Left ventricle myocardium superior (tissue), 1 donor: ENCODE measurements at regions not wholly inside any gene's neighbourhood (a gene's known extent, or its start where the extent isn't known, plus 50 kb on each side); places are given as distances from the start of the nearest gene placed in this dataset.
"Not testable (repeated sequence)": the region's sequence is repeated elsewhere in the genome, so short reads cannot be mapped to it uniquely, and the experiment has no call there.

Experiments
- ATAC-seq: fragments of 200-7000 bp; cut with Tn5 transposase; one replicate; pipeline ENCODE4 v1.9.1; 2020; ENCODE audit warnings: mild to moderate bottlenecking, moderate library complexity
- DNase-seq: peaks from one replicate; pipeline ENCODE4 v3.0.0-alpha.2; 2020
- intact Hi-C: fragments of 100-400 bp; cut with micrococcal nuclease; formaldehyde crosslinking; loops from one replicate; pipeline ENCODE4 v1.11.0; 2022
- donor health status: DM: no; HTN: yes; CAD: no; lungs with severe emphysema.

DNA sequence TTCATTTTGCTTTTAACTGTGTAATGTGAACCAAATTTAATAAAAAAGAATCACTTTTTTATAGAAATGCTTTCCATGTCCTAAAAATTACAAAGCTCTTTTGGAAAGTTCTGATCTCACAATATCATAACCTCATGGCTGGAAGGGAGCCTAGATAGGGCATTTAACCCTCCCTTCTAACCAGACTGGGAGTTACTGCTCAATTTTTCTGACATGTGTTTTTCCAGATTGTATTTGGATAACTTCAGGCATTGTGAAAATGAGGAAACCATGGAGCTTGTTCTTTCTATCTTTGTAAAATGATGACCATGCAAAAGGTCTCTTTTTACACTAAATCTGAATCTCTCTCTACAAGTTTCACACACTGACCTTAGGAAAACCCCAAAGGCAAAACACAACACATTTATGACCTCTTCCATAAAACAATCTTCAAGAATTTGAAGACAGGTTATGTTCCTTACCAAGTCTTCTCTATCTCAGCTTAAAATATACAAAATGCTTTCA, 508.8 kb downstream of the DIPK2A start:
- ATAC-seq = no peak
- intact Hi-C loops = no loop called here
- no peak for DNase-seq

DNA sequence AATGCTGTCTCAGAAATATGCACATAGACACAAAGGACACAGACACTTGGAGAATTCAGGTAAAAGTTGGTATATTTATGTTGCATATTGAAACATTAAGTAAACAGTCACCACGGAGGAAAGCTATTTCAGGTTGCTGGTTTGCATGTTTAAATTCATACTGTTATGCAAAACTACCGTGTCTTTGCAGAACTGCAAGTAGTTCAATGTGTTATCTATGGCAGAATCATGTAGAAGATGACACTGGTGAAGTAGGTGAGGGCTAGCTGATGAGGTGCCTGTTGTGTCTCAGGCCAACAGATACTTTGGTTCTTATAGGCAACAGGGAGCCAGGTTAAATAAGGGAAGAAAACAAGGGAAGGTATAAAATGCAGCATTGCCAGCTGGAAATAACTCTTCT, 511.3 kb downstream of the DIPK2A start:
- no peak for ATAC-seq
- no peak for DNase-seq
- intact Hi-C loops = no loop called here

DNA sequence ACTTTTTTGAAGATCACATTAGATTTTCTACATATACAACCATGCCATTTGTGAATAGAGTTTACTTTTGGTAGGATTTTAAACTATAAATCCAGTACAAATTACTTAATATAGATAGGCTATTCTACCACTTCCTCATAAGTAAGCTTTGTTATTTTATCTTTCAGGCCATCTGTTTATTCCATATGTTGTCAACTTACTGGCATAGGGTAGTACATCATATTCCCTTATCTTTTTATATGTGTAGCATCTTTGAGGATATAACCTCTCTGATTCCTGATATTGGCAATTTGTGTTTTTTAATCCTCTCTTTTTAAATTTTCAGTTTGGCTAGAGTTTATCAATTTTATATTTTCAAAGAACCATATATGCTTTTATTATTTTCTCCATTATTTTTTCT, 515.4 kb downstream of the DIPK2A start:
- intact Hi-C loops = no loop called here
- no peak for ATAC-seq
- DNase-seq = no peak

DNA sequence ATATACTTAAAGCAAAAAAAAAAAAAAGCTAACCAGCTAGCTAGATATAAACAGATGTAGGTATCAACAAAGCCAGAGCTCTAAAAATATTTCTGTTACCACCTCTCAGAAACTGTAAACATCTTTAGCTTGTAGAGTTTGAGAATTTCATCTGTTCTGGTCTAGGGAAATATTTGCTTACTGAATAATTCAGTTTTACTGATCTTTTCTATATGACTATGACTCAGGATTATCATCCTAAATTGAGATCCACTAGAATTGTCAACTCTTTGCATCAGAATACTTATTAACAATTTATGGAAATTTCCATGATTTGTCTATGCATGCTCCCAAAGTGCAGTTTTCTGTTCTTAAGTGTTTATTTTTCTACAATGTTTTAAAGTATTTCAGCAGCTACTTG, 517.3 kb downstream of the DIPK2A start:
- intact Hi-C loops = no loop called here
- DNase-seq = no peak
- ATAC-seq = no peak

DNA sequence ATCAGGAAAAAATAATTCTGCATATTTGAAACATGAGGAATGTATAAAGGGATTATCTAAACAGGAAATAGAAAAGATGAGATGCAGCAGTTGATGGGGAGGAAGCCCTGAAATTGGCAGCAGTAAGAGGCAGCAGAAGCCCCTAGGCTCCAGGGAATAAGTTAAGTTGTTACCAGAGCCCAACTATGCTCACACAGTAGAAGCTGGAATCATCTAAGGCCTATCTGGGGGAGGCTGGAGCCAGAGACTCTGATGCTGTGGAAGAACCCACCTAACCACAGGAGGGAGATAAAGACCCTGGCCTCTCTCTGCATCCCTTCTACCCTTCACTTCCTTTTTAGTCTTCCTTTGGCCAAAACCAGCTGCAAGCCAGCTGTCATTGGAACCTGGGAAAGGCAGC, 519.7 kb downstream of the DIPK2A start:
- ATAC-seq (no peak), DNase-seq (no peak)
- intact Hi-C loops = no loop called here

DNA sequence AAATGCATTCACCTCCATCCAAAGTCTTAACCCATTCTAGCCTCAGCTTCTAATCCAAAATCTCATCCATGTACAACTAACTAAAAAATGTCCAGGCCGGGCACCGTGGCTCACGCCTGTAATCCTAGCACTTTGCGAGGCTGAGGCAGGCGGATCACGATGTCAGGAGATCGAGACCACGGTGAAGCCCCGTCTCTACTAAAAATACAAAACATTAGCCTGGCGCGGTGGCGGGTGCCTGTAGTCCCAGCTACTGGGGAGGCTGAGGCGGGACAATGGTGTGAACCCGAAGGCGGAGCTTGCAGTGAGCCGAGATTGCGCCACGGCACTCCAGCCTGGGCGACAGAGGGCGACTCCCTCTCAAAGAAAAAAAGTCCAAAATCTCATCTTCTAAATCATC, 523.0 kb downstream of the DIPK2A start:
- ATAC-seq, intact Hi-C loops, DNase-seq: not testable (repeated sequence)

DNA sequence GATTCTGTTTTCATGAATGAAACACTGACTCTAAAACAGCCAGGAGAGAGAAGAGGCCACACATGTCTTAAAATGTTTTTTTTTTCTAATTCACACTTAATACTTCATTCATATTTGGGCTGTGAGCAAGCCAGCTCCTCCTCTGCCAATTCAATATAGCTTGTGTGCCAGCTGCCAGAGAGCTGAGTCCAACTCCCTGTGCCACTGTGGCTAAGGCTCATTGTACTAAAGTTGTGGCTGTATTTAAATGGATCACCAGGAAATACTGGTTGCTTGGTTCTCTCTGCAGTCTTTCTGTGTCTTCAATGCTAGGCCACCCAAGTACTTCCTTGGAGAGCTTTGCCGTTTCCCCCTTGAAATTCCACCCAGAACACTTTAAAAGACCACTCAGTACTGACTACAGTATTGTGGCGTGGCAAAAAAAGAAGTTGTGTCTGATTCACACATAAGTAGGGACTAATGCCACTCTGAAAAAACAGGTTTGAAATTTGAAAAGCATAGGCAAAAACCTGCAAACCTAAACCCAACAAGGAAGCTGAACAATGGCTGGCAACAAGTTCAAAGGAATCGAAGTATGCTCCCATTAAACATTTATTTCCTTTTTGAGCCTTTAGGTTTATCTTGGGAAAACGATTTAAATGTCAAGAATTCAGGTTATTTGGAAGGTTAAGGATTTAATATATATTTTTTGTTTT, 524.7 kb downstream of the DIPK2A start:
- ATAC-seq (no peak), DNase-seq (no peak)
- intact Hi-C loops = no loop called here

DNA sequence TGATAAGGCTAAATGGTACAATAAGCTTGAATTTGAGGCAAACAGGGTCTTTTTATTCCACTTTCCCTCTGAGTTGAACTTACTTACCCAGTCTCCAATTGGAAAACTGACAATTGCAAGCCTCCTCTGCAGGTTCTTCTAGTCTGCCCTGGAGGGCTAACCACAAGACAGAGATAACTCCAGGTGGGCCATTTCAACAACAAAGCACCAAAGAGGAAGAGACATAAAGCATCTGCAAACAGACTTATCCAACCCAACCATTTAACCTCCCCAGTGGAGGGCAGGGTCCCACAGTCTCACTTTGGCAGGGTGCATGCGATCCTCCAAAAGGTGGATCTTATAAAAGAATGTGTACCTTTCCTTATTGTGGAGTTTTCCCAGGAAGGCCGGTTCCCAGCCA, 525.8 kb downstream of the DIPK2A start:
- no peak for ATAC-seq
- DNase-seq = no peak
- intact Hi-C loops = no loop called here

DNA sequence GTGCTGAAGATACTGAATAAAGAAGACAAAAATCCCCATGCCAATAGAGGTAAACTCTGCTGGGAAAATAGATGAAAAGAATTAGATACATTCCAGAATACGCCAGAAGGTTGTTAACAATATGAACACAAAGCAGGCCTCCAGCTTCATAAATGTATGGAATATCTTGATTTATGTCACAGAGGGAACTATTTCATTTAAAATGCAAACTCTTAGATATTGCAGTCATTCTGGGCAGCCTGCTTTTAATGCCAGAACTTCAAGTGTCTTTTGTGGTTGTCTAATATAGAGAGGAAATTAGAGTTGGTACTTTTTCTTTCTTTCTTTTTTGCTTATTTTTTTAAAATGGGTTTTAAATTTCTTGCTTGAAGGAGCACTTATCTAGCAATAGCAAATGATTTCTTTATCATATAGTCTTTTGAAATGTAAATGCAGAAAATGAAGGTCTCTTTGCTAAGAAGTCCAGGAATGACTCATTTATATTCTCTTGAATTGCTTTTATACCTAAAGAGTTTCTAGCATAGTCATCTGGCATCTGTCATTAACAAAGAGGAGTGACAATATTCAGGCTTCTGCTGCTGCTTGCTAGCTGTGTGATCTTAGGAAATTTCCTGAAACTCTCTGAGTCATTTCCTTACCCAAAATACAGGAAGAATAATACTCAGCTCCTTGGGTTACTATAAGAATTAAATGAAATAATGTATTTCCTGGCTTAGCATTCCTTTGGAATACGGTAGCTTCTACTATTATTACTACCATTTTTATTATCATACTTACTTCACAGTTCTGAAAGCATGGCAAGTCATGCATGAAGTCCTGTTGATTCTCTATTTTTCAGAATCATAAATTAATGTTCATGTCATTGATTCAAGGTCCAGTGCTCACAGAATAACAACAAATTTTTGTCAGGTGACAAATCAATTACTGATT, 527.6 kb downstream of the DIPK2A start:
- intact Hi-C loops = no loop called here
- ATAC-seq (no peak), DNase-seq (no peak)

DNA sequence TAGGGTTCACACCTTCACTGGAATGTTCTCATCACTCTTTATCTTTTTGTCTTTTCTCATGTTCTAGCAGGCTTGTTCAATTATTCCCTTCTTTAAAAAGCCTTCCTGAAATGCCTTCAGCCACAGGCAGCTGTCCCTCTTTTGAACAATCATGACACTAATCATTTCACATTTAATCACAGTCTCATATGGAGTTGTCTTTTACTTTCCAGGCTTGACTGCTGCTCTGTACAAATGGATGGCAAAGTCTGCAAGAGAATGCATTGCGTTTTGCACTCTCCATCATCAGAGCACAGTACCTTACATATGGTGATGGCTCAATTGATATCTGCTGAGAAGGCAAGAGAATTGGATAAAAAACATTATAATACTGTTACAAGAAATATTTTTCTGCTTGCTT, 529.8 kb downstream of the DIPK2A start:
- intact Hi-C loops = no loop called here
- ATAC-seq (no peak), DNase-seq (no peak)

DNA sequence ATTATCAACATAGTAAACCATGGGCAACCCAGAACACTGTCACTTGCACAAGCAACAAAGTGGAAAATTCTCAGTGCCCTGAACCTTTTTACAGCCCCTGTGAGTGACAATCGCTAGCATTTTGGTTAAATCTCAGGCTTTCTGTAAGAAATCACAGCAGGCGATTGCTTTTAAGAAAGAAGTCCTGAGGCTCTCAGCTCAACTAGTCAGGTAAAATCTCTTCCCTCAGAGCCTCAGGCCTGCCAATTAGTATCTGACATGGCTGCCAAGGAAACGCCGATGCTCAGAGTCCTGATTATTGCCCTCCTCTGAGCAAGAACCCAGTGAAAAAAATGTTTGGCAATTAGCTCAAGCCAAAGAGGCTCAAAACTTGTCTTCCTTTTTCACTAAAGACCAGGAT, 530.8 kb downstream of the DIPK2A start:
- intact Hi-C loops = no loop called here
- no peak for ATAC-seq
- no peak for DNase-seq

DNA sequence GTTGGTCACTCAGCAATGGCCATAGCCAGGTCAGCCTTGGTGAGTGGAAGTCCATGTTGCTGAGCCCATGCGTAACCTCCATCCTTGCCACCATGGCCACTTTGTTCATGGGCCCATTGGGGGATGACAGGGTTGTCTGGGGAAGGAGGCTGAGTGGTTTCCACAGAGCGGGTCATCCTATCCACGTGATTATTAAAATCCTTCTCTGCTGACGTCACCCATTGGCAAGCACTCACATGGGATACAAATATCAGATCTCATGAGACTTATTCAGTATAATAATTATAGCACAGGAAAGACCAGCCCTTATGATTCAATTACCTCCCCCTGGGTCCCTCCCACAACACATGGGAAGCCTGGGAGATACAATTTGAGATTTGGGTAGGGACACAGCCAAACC, 534.8 kb downstream of the DIPK2A start:
- ATAC-seq, intact Hi-C loops, DNase-seq: not testable (repeated sequence)

DNA sequence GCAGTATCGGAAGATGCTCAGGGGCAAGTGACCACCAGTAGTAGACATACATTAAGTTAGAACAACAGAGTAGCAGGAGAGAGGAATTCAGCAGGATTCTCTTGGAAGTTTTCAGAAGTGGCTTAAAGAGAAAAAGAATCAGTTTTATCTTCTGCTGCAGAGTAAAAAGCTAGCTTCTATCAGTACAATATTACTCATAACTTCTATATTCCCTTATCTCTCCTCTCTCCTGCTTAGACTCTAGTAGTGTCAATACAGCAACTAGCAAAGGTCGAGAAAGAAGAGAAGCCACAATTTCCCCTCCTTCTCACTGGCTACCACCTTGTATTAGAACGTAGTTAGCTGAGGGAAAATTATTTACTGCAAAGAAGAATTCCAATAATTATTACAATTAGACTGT, 539.7 kb downstream of the DIPK2A start:
- ATAC-seq (no peak), DNase-seq (no peak)
- intact Hi-C loops = no loop called here

DNA sequence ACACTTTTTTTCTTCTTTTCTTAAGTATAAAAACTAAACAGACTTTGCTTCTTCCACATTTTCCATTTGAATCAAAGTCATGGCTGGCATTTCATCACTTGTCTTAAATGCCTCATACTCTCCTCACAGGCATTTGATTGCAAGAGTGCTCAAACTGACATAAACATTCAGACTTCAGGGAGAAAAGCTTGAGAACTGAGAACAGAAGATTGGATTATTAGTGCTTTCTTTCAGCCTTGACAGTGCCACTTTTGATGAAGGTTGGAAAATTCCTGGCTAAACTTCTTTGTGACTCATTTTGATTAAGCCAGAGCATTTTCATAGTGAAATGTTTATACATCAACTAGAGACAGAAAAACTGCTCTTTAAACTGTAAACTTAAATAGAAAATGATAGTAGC, 544.4 kb downstream of the DIPK2A start:
- no peak for DNase-seq
- intact Hi-C loops = no loop called here
- no peak for ATAC-seq

DNA sequence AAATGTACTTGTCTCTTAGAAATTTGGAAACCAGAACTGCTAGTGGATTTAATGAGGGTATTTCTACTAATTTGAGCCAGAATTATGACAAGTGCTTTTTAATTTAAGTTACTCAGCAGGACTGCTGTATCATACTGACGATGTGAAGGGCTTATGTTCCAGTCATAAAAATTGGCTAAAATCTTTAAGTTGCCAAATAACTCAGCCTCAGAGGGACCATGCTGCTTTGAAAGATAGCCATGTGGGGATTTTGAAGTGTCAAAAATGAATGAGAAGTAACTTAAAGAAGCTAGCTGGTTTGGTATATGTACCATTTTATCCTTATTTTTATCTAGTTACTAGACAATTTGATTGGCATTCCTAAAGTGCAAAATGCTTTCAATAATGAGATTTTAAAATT, 545.0 kb downstream of the DIPK2A start:
- intact Hi-C loops = no loop called here
- DNase-seq (no peak), ATAC-seq (no peak)

DNA sequence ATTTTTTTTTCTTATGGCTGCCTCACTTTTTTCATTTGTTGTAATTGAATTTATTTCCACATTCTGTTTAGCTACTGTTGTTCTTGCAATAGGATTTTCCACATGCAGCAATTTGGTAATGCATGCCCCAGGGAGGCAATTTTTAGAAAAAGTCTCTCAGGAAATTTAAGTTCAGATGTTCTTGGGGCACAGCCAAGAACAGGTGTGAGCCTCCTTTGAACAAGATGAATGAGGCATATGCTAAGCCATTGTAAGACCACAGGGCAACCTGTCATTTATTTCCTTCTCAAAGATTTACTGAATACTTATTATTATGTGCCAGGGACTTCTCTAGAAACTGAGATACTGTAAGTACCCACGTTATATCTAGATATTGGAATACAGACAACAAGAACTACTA, 549.5 kb downstream of the DIPK2A start:
- DNase-seq (no peak), ATAC-seq (no peak)
- intact Hi-C loops = no loop called here

DNA sequence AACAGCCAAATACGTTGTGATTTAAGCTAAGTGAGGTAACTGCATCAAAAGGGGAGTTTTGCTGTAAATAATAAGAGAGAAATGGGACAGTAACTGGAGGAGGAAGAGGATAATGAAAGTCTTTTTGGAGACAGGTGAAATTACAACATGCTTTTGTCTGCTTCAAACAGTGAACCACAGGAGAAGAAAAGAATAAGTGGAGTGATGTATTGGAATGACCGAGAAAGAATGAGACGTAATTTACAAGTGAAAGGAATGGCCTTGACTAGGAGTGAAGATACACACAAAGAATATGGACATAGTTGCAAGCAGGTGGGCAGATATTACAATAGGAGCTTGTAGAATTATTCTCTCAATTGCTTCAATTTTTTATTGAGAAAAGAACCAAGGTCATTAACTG, 550.8 kb downstream of the DIPK2A start:
- intact Hi-C loops = no loop called here
- DNase-seq (no peak), ATAC-seq (no peak)

DNA sequence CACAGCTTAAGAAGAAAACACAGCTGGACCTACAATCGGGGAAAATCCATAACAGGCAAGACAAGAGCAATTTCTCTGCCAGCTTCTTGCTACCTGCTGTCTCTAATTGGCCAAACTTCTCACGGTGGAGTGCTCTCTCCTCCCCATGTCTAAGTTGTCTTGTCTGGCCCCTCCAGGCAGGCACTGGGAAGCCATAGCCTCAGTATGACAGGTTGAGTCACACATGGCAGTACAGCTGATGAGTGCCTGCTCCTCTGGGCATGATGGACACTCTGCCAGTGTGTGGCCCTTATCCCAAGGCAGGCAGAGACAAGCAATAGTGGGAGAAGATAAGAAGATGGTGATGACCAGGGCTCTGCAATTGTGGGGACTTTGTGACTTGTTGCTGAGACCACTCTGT, 551.8 kb downstream of the DIPK2A start:
- ATAC-seq = no peak
- intact Hi-C loops = no loop called here
- no peak for DNase-seq

DNA sequence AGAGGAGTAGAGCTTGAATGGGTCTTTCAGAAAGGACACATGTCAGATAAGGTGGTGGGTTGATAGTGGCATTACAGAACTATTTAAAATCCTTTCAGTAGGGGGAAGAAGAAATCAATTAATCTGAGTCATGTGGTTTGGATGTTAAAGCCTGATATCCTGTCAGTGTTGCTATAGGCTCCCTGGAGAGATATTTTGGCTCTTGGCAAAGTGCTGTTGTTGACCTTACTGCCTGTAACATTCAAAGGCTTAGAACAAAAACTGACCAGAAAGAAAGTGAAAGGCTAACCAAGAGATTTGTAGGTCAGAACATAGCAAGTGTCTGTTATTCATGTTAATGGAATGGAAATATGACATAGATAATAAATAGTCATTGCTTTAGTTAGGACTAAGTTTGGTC, 552.9 kb downstream of the DIPK2A start:
- ATAC-seq (no peak), DNase-seq (no peak)
- intact Hi-C loops = no loop called here

DNA sequence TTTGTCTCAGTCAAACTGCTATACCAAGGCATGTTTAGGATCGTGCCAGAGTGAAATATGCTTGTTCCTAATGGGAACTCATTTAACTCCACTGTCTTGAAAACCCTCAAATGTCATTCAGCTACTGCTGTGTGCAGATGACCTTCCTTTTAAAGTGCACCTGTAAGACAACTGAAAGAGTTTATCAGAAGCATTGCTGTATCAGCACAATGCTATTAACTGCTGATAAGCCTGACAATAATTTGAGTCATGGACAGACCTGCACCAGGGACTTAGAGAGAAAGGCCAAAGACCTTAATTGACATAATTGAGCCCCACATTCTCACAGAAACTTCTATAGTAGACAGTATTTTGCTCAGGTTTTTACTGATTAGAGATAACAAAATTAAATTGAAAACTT, 557.9 kb downstream of the DIPK2A start:
- intact Hi-C loops = no loop called here
- no peak for DNase-seq
- ATAC-seq = no peak

DNA sequence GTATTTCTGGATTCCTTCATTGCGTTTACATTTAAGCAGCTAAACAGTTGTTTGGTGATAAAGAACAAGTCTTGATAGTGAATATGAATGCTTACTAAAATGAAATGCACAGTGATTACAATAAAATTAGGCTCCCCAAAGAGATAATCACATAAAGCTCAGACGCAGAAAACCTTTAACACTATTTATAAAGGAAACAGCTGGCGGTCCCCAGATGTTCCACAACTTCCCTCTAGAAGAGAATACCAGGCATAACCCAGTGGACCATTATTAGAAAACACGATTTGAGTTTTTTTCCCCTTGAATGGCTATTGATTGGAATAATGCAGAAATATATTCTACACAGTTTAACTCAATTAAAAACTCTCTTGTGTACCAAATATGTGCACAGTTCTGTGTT, 573.2 kb downstream of the DIPK2A start:
- no peak for DNase-seq
- intact Hi-C loops = no loop called here
- no peak for ATAC-seq
